Keratinocyte (primary cell): ENCODE measurements at regions not wholly inside any gene's neighbourhood (a gene's known extent, or its start where the extent isn't known, plus 50 kb on each side); places are given as distances from the start of the nearest gene placed in this dataset.

ENCODE experiments used
- DNase-seq: peaks from one replicate; pipeline ENCODE4 v3.0.0-alpha.2; 2011; ENCODE audit warnings: low read depth, missing footprints, low spot score
- FAIRE-seq: peaks from 2 replicates; lab custom pipeline; 2011; peaks lifted over from hg19 to GRCh38; lab: Jason Lieb, UNC
- H2AFZ ChIP-seq: 2 replicates; pipeline ENCODE4 v1.6.0; 2012; ENCODE audit warnings: low read length, control low read depth, inconsistent platforms; ENCODE audit not compliant: control insufficient read depth
- H3K27ac ChIP-seq: 2 replicates; pipeline ENCODE4 v1.5.1; 2011; ENCODE audit warnings: low read length; ENCODE audit not compliant: control insufficient read depth, insufficient read depth
- H3K27me3 ChIP-seq: 3 replicates; pipeline ENCODE4 v1.6.0; 2011; ENCODE audit warnings: low read length; ENCODE audit not compliant: control insufficient read depth, insufficient read depth; ENCODE audit errors: extremely low read depth
- H3K36me3 ChIP-seq, 2 experiments: 2 replicates in 1 of 2; 3 replicates in 1 of 2; pipeline ENCODE4 v1.5.1; 2011; ENCODE audit warnings: low read length in 2 of 2, mild to moderate bottlenecking in 1 of 2; ENCODE audit not compliant: control insufficient read depth in 2 of 2, insufficient read depth in 2 of 2; ENCODE audit errors: extremely low read depth in 1 of 2
- H3K4me1 ChIP-seq: 3 replicates; pipeline ENCODE4 v1.5.1; 2011; ENCODE audit warnings: low read length; ENCODE audit not compliant: control insufficient read depth, insufficient read depth; ENCODE audit errors: extremely low read depth
- H3K4me2 ChIP-seq: 3 replicates; pipeline ENCODE4 v1.6.0; 2011; ENCODE audit warnings: low read depth, low read length; ENCODE audit not compliant: control insufficient read depth, insufficient read depth; ENCODE audit errors: extremely low read depth
- H3K4me3 ChIP-seq, 3 experiments: fragments of 200-600 bp in 1 of 3; sonication (generic) in 1 of 3; 2 replicates in 2 of 3; 3 replicates in 1 of 3; pipeline ENCODE4 v1.5.1; 2011 to 2016; ENCODE audit warnings: low read length in 3 of 3, mild to moderate bottlenecking in 3 of 3, control low read depth in 2 of 3, inconsistent platforms in 1 of 3, low read depth in 1 of 3, mixed read lengths in 1 of 3, mixed run types in 1 of 3, moderate library complexity in 1 of 3; ENCODE audit not compliant: control insufficient read depth in 2 of 3, insufficient read depth in 2 of 3; ENCODE audit errors: extremely low read depth in 1 of 3
- H3K79me2 ChIP-seq: 2 replicates; pipeline ENCODE4 v1.6.0; 2012; ENCODE audit warnings: low read length; ENCODE audit not compliant: control insufficient read depth, insufficient read depth
- H3K9ac ChIP-seq: 3 replicates; pipeline ENCODE4 v1.6.0; 2011; ENCODE audit warnings: low read length; ENCODE audit not compliant: control insufficient read depth, insufficient read depth; ENCODE audit errors: extremely low read depth
- H3K9me1 ChIP-seq: 3 replicates; pipeline ENCODE4 v1.6.0; 2011; ENCODE audit warnings: low read length; ENCODE audit not compliant: control insufficient read depth, insufficient read depth; ENCODE audit errors: extremely low read depth
- H3K9me3 ChIP-seq: 2 replicates; pipeline ENCODE4 v1.5.1; 2012; ENCODE audit warnings: low read depth, low read length; ENCODE audit not compliant: control insufficient read depth
- H4K20me1 ChIP-seq: 3 replicates; pipeline ENCODE4 v1.6.0; 2011; ENCODE audit warnings: low read length; ENCODE audit not compliant: control insufficient read depth, insufficient read depth; ENCODE audit errors: extremely low read depth
- CTCF ChIP-seq, 3 experiments: IDR thresholded peaks in 1 of 3; conservative IDR thresholded peaks in 1 of 3; optimal IDR thresholded peaks in 1 of 3; 2 replicates in 2 of 3; 3 replicates in 1 of 3; pipeline versions ENCODE3 to v1.5.1; 2011; ENCODE audit warnings: low read length in 3 of 3, mild to moderate bottlenecking in 3 of 3, moderate library complexity in 2 of 3, control low read depth in 1 of 3, inconsistent platforms in 1 of 3; ENCODE audit not compliant: insufficient read depth in 2 of 3; ENCODE audit errors: extremely low read depth in 1 of 3
- EZH2 ChIP-seq: IDR thresholded peaks from one replicate; pipeline ENCODE4 v1.6.1; 2012; ENCODE audit warnings: inconsistent platforms, mild to moderate bottlenecking, low read length, moderate library complexity
- dilution Hi-C: fragments of 300-500 bp; cut with MboI; formaldehyde crosslinking; loops from one replicate; pipeline ENCODE4 v1.7.0; 2020; ENCODE audit warnings: low sequenced_read_pairs; ENCODE audit not compliant: extremely low pct_ligation_motif_present

GRCh38 chr7:47663851-47664250 is 81.9 kb upstream of the TNS3 start:
- H3K4me2 ChIP-seq = no peak overlapping the region
- H3K27me3 ChIP-seq = no peaks in the 10 kb centered on the region
- H3K4me1 ChIP-seq = no peaks in the 10 kb centered on the region
- no peaks in the 10 kb centered on the region for H3K9me3 ChIP-seq
- no peak for DNase-seq
- no peak overlapping the region for H3K9ac ChIP-seq
- dilution Hi-C loops = no loop called here
- H3K79me2 ChIP-seq = no peaks in the 10 kb centered on the region
- H2AFZ ChIP-seq = no peak overlapping the region
- no peaks in the 10 kb centered on the region for H4K20me1 ChIP-seq
- no peak for FAIRE-seq
- TF ChIP-seq CTCF (optimal IDR thresholded peaks at IDR 0.05 in 1 of 3, IDR thresholded peaks at IDR 0.05 in 1 of 3, conservative IDR thresholded peaks at IDR 0.05 in 1 of 3; ENCODE audit: extremely low read depth in 1 of 3, insufficient read depth in 2 of 3, low read length in 3 of 3) = no peak
- no peak for TF ChIP-seq EZH2
- H3K36me3 ChIP-seq = no peaks in the 10 kb centered on the region
- no peak overlapping the region for H3K27ac ChIP-seq
- no peaks in the 10 kb centered on the region for H3K9me1 ChIP-seq
- no peak overlapping the region for H3K4me3 ChIP-seq

- H3K4me3 ChIP-seq = no peak overlapping the region
- H3K27ac ChIP-seq = no peak overlapping the region
- dilution Hi-C loops = no loop called here
- no peaks in the 10 kb centered on the region for H3K4me1 ChIP-seq
- H3K9me3 ChIP-seq = no peaks in the 10 kb centered on the region
- H3K79me2 ChIP-seq = no peaks in the 10 kb centered on the region
- no peak for FAIRE-seq
- H3K36me3 ChIP-seq = no peaks in the 10 kb centered on the region
- no peaks in the 10 kb centered on the region for H3K27me3 ChIP-seq
- no peak overlapping the region for H3K4me2 ChIP-seq
- no peak overlapping the region for H2AFZ ChIP-seq
- DNase-seq = no peak
- no peaks in the 10 kb centered on the region for H4K20me1 ChIP-seq
- H3K9ac ChIP-seq = no peak overlapping the region
- H3K9me1 ChIP-seq = no peaks in the 10 kb centered on the region
- no peak for TF ChIP-seq CTCF (optimal IDR thresholded peaks at IDR 0.05 in 1 of 3, IDR thresholded peaks at IDR 0.05 in 1 of 3, conservative IDR thresholded peaks at IDR 0.05 in 1 of 3; ENCODE audit: extremely low read depth in 1 of 3, insufficient read depth in 2 of 3, low read length in 3 of 3)
- TF ChIP-seq EZH2 = no peak
These were observed 81.3 kb upstream of the TNS3 start for GRCh38 chr7:47663213-47663612.
